ENCODE measurements at regions not wholly inside any gene's neighbourhood (a gene's known extent, or its start where the extent isn't known, plus 50 kb on each side); places are given as distances from the start of the nearest gene placed in this dataset.

DNA sequence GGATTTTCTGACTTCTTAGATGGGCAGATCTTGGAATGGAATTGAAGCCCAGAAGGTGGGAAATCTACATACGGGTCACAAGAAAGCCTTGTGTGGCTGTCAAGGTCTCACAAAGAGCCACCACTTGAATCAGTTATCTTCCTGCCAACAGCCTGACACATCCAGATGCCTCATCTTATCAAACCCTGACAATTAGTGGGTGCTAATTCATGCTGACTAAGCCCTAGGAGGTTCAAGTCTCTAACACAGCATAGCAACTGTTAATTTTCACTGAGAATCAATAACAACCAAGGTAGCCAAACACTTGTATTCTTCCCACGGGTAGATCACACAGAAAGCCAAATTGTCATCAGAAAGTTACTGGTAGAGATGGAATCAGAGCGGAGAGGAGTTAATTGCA, 222.2 kb downstream of the TMEM167A start:
- no peak for DNase-seq (ENCODE audit: low read depth in 4 of 4, low spot score in 1 of 4)

DNA sequence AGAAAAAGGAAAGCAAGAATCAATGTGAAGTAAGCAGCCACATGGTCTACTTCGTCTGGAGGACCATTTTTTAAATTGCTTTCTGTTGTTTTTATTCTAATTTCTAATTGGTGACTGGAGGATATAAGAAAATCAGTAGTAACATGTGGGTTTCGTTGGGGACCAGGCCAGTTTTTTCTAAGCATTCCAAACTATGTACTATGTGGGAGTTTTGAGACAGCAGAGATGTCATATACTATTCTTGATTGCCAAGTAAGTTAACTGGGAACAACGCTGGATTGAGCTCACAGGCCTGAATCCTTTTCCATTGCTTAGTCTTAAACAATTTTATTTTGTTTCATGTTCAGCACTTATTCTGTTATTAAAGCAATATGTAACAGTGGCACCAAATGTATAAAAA, 225.7 kb downstream of the TMEM167A start:
- no peak for DNase-seq (ENCODE audit: low read depth in 4 of 4, low spot score in 1 of 4)

DNA sequence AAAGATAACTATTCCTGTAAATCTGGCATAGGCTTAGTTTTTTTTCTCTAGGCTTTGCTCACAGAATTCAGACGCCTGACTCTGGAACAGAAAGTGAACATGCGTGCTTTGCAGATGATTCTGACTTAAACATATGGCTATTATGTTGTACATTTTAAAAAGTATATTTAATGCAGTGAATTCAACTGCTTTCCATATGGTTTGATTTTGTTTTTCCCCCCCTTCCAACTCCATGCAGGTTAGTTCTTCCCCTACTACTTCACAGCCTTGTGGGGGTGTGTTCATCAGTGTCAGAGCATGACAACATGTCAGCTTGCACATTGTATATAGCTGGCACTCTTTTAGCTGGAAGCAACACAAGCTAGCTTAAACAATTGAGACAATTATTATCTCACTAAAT, 226.8 kb downstream of the TMEM167A start:
- DNase-seq (ENCODE audit: low read depth in 4 of 4, low spot score in 1 of 4) = no peak

DNA sequence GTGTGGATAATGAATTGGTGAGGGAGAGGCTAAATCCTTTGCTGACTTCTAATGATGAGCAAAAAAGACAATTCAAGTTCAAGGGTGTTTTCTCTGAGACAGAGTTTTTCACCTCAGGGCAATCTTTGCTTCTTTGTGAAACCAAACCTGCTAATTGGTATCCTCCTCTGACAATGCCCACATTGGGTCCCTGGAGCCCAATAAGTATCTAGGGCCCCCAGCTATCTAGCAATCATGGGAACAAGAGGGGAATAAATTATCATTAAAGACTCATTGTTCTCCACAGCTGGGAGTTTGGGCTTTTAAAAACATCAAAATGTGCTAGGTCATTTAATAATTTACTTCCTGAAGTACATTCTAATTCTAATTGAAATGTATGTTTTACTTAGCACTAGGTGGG, 227.3 kb downstream of the TMEM167A start:
- no peak for DNase-seq (ENCODE audit: low read depth in 4 of 4, low spot score in 1 of 4)

DNA sequence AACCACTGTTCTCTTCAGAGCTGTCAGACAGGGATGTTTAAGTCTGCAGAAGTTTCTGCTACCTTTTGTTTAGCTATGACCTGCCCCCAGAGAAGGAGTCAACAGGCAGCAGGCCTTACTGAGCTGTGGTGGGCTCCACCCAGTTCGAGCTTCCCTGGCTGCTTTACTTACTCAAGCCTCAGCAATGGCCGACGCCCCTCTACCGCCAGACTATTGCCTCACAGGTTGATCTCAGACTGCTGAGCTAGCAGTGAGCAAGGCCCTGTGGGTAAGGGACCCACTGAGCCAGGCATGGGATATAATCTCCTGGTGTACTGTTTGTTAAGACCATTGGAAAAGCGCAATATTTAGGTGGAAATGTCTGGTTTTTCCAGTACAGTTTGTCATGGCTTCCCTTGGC, 229.6 kb downstream of the TMEM167A start:
- no peak for DNase-seq (ENCODE audit: low read depth in 4 of 4, low spot score in 1 of 4)

DNA sequence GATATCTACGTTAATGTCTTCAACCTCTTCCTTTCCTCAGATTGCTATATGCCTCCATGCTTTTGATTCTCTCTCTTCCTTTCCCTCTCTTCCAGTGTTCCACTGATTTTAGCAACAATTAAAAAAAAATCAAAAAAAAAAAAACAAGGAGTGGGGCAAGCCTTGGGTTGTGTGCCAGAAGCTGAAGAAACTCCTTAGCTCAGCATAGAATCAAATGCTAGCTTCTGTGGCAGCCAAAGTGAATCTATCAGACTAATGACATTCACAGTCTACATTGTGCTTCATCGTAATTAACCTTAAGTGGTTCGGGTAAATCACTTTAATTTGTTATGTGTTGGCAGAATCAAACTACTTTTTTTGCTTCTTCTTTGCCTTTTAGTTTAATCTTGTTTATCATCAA, 237.3 kb downstream of the TMEM167A start:
- no peak for DNase-seq (ENCODE audit: low read depth in 4 of 4, low spot score in 1 of 4)

DNA sequence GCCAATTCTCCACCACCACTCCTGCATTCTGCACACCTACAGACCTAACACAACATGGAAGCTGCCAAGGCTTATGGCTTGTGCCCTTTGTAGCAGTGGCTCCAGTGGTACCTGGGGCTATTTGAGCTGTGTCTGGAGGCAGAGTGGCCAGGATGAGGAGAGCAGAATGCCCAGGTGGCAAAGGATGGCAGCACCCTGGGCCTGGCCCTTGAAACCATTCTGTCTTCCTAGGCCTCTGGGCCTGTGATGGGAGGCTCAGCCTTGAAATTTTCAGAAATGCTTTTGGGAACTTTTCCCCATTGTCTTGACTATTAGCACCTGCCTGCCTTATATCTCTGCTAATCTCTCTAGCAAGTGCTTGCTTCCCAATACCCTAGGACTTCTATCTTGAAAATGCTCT, 241.7 kb downstream of the TMEM167A start:
- DNase-seq (ENCODE audit: low read depth in 4 of 4, low spot score in 1 of 4) = no peak

DNA sequence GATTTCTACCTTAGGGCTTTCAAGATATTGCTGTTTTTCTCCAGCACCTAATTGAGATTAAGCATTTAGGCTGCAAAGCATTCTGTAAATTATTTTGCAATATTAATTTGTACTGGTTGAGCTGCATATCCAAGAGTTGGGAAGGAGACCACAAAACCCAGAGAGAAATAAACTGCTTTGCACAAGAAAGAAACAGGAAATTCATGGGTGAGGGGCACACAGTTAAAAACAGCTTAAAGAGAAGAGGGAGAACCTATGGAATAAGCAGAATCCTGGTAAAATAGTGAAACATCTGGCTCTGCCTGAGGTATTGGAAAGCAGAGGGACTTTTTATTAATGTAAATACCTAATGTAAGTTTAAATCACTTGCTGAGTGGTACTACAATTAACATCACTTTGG, 243.0 kb downstream of the TMEM167A start:
- no peak for DNase-seq (ENCODE audit: low read depth in 4 of 4, low spot score in 1 of 4)

DNA sequence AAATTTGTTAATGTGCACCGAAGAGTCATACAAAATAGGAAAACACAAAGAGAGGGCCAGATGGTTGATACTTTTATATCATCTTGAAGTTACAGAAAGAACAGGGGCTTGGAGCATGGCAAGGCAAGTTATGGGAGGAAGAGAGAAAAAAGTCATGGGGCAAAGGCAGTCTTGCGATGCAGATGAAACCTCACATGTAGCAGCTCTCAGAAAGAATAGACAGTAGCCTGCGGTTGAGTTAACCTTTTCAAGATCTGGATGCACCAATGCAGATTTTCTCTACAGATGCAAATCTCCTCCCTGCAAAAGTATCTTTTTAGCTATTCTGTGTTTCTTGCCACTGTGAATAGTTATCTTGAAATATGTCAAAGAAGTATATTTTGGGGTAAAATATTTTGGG, 243.9 kb downstream of the TMEM167A start:
- no peak for DNase-seq (ENCODE audit: low read depth in 4 of 4, low spot score in 1 of 4)

DNA sequence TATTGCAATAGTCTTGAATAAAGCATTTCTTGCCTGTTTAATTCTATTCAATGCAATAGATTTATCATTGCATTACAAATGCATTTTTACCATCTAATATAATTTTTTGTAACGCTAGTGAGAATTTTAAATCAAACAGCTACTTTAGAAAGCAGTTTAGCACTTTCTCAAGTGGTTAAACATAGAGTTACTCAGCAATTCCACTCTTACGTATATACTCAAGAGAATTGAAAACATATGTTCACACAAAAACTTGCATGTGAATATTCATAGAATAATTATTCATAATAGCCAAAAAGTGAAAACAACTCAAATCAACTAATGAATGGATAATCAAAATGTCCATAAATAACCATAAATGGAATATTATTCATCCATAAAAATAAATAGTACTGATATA, 244.7 kb downstream of the TMEM167A start:
- DNase-seq (ENCODE audit: low read depth in 4 of 4, low spot score in 1 of 4) = no peak

DNA sequence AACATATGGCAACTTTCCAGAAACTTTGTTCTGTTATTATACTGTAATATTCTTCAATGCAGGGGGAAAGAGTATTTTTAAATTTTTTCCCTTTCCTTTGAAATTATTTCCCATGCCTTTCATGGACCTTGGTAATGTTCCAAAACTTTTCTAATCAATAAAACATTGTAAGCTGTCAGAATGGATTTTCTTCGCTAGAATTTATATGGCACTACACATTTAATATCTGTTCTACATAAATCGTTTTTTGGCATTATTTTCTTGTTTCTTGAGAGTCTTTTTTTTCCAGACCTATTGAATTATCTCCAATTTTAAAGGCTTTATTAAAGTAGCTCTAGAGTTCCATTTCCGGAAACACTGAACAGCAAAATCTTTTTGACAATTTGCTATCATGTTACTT, 249.0 kb downstream of the TMEM167A start:
- DNase-seq (ENCODE audit: low read depth in 4 of 4, low spot score in 1 of 4) = no peak

DNA sequence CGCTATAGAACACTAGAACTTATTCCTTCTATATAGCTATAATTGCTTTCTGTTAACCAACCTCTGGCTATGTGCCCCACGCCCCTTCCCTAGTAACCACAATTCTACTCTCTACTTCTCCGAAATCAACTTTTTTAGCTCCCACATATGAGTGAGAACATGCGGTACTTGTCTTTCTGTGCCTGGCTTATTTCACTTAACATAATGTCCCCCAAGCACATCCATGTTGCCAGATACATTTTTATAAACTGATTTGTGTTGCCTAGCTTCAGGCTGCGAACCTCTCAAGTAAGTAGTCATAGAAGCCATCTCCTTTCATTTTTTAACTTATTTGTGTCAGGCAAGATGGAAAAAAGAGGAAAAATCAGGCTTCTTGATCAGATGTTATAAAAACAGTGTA, 249.5 kb downstream of the TMEM167A start:
- no peak for DNase-seq (ENCODE audit: low read depth in 4 of 4, low spot score in 1 of 4)

DNA sequence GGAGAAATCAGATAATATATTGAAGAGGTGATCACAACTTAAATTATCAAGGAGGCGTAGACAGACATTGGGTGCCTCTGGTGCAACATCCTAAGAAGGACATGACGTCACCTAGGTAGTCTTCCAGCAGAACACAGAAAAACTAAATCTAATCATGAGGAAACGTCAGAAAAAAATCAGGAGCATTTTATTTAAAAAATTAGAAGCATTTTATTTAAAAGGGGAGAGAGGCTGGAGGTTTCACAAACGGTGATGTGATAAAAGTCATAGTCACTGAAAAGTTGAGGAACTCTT, 254.6 kb downstream of the TMEM167A start:
- no peak for DNase-seq (ENCODE audit: low read depth in 4 of 4, low spot score in 1 of 4)

DNA sequence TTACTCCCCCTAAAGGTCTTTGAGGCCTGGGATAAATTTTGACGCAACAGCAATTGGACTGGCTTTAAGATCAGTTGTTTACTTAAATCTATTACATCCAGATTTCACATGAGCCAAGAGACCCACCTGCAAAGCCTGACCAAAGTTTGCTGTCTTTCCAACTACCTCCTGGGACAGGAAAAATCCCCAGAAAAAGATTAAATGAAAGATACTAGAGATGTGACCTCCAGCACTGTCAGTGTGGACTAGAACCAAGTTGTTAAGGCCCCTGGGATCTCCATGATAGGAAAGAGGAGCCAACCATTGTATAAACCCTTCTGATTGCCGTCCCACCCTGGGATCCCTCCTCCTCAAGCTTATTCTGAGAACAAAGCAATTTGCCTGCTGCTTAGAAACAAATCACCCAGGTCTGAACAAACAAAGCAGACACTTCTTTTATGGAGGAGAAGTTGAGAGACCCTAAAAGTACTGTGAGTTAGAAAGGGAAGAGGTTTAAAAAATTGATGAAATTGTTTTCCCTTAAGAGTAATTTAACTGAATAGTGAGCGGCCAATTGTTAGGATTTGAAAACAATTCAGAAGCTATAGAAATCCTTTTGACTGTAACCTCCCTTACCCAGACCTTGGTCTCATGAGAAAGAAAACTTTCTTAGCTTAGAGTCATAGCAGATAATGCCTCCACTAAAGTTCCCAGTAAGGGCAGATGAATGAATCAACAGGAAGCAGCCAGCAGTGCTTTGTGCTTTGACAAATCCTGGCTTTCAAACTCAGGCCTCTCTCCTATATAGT, 255.2 kb downstream of the TMEM167A start:
- DNase-seq (ENCODE audit: low read depth in 4 of 4, low spot score in 1 of 4) = no peak

DNA sequence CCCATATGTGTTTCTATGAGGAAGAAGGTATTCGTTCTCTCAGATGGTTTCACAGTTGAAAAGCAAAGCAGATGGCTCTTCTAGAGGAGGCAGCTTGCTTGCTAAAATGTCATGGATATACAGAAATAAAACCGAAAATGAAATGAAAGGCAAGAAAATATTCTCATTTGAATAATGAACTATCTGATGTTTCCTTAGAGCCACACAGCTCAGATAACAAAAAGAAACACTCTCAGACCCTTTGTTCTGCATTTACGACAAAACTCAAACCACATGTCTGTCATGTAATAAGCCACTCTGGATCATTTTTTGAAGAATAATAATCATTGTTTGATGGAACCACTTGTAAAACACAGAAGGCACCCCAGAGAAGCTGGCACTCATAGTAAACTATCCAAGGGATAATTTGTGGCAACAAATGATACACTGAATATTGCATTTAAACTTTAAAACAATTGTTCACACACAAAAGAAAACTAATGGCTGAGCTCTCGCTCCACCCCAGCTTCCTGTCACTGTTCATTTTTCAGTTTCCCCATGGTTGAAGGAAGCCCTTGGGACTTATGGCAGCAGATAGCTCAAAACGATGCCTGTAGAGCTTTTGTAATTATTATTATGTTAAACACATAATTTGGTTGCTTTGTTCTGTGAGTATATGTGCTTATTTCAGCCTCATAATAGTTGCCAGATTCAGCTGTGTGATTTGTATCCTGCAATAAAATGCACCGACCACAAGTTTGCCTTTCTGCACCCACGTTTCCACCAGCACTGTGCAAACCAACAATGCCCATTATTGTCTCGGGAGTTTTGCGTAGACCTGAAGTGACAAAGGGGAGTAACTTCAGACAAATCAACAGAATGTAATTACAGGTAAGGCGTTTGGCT, 256.0 kb downstream of the TMEM167A start:
- no peak for DNase-seq (ENCODE audit: low read depth in 4 of 4, low spot score in 1 of 4)

DNA sequence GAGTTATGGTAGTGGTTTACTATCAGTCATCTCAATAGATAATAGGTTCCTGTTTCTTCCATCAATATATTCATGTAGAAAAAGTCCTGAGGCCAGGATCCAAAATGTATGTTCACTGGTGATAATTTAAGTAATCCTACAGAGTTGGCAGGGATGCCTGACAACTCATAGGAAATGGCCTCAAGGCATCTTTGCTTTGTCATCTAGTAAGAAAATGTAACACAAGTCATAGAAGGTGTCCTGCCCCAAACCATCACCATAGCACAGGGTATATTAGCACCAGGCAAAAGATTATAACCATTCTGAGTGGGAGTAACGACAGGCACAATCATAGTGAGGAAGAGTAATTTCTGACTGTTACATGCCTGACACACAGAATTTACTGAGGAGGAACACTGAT, 257.0 kb downstream of the TMEM167A start:
- DNase-seq (ENCODE audit: low read depth in 4 of 4, low spot score in 1 of 4) = no peak

DNA sequence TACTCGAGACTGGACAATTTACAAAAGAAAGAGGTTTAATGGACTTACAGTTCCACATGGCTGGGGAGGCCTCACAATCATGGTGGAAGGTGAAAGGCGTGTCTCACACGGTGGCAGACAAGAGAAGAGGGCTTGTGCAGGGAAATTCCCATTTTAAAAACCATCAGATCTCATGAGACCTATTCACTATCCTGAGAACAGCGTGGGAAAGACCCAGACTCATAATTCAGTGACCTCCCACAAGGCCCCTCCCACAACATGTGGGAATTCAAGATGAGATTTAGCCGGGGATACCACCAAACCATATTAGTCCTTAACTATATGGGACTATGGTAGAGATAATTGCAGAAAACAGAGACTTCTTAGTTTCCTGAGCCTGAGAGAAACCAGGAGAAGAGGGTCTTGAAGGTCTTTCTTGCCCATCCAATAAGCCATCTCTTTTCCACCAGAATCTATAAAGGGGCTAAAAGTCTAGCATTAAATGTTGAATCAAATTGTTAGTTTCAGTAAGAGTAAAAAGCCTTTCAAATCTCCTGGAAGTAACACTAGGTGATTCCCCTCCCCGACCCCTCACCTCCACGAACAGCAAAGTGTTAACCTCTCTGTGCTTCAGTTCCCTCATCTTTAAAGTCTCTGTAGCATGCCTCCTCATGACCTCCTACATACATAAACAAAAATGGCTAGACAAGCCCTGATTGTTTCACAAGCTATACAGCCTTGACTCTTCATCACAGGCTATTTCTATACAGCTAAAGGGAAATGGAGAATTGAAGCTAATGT, 259.1 kb downstream of the TMEM167A start:
- no peak for DNase-seq (ENCODE audit: low read depth in 4 of 4, low spot score in 1 of 4)

DNA sequence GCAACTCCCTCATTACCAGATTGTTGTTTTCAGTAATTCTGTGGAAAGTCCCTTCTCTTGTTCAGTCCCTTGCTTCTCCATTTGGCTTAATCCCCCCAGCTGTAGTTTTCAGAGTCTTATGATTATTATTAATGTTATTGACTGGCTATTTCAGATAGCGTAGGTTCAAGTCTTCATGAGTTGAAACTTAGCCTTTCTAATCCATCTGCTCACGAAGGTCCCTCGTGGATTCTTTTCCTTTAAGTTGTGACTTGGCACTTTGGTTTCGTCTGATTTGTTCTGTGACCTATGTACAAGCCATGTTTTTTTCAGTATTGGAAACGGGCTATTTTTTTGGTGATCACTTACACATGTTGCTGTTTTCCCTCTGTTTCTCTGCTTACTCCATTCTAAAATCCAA, 260.3 kb downstream of the TMEM167A start:
- DNase-seq (ENCODE audit: low read depth in 4 of 4, low spot score in 1 of 4) = no peak

DNA sequence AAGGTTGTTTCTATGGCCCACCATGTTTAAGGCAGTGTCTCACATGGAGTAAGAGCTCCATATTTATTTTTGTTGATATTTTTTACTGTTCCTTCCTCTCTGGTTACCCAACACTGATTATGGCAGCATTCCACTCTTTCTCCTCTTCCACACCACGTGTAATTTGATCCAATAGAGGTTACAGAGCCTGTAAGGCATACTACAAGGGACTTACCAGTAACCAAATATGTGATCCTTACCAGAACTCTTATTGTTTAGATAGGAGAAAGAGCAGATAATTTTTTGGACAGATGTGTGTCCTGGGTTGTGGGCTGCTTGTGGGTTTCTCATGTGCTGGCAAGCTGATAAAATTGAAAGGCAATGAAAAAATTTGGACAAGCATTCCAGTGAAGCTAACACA, 261.3 kb downstream of the TMEM167A start:
- DNase-seq (ENCODE audit: low read depth in 4 of 4, low spot score in 1 of 4) = no peak

DNA sequence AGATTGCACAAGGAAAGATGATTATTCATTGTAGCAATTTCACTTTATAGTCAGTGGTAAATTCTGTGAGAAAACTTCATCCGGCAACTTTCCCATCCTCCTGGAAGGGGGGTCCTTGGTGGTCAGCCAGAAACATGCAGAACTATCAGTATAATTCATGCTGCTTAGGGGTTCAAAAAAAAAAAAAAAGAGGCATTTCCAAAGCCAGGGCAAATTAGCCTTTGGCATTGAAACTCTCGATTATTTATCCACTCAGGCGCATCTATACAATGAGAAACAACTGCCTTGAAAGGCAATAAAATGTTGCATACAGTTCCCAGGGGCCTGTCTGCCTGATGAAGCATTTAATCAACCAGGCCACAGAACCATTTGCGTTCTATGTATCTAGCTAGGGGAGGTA, 263.3 kb downstream of the TMEM167A start:
- no peak for DNase-seq (ENCODE audit: low read depth in 4 of 4, low spot score in 1 of 4)

DNA sequence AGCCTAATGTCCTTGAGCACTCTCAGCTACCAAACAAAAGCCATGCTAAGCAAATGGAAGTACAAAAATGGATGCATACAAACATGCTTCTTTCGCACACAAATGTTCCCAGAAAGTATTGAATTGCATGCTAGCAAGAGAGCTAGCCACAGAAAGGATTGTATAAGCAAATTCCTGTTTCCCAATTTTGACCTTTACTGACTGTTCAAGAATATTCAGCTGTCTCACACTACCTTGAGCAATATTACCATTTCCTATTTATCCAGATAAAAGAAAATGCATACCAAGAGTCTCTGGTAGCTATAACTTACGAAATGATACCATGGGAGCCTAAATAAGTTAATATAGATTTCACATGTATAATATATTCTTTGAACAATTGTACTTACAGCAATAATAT, 264.6 kb downstream of the TMEM167A start:
- no peak for DNase-seq (ENCODE audit: low read depth in 4 of 4, low spot score in 1 of 4)

DNA sequence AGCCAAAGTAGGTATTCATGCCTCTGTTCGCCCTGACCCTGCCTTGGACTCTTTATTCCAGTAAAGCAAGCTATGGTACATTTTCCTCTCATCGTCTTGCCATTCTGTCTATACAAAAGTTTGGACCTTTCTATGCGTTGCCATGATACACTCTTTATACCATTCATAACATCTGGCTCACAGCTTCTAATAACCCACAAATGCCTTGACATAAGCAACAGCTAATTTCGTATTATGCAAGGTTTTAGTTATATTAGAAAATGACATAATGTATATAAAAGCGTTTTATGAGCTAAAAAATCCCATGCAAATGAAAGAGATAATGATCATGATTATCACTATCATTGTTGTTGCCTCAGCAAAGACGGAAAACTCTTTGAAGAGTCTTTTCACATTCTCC, 265.7 kb downstream of the TMEM167A start:
- no peak for DNase-seq (ENCODE audit: low read depth in 4 of 4, low spot score in 1 of 4)

All from stimulated activated CD4-positive, alpha-beta T cell treated with anti-CD3 and anti-CD28 coated beads, Interleukin-1b, Interleukin-23, amount 100 ng/mL, for 24 hours (primary cell).